Right lobe of liver (tissue), 6 donors: ENCODE measurements at regions not wholly inside any gene's neighbourhood (a gene's known extent, or its start where the extent isn't known, plus 50 kb on each side); places are given as distances from the start of the nearest gene placed in this dataset.

Experiments
- ATAC-seq, 4 donors: fragments of 200-7000 bp; cut with Tn5 transposase; one replicate each; pipeline ENCODE4 v1.9.1; 2020; ENCODE audit warnings: mild to moderate bottlenecking in 4 of 4, moderate library complexity in 4 of 4
- DNase-seq, 3 donors: peaks; one replicate each; pipeline ENCODE4 v3.0.0-alpha.2; 2020
- H3K27ac ChIP-seq, 3 donors: fragments of 200-600 bp; one replicate each; pipeline ENCODE4 v1.8.0; 2022
- H3K27me3 ChIP-seq, 2 donors: fragments of 200-600 bp; one replicate each; pipeline ENCODE4 v1.8.0; 2022
- H3K36me3 ChIP-seq, 4 donors: fragments of 200-600 bp; sonication (generic) in 1 of 4; one replicate each; pipeline versions ENCODE4 v1.5.1 to v1.8.0; 2017 to 2022; ENCODE audit warnings: control low read depth in 1 of 4
- H3K4me1 ChIP-seq, 4 donors: fragments of 200-600 bp; sonication (generic) in 1 of 4; one replicate each; pipeline versions ENCODE4 v1.5.1 to v1.8.0; 2017 to 2022; ENCODE audit warnings: control low read depth in 1 of 4
- H3K4me3 ChIP-seq, 3 donors: fragments of 200-600 bp; one replicate each; pipeline ENCODE4 v1.8.0; 2022
- H3K9me3 ChIP-seq, 4 donors: fragments of 200-600 bp; sonication (generic) in 1 of 4; one replicate each; pipeline versions ENCODE4 v1.5.1 to v1.8.0; 2017 to 2022; ENCODE audit warnings: control low read depth in 1 of 4
- CTCF ChIP-seq, 4 donors: fragments of 200-600 bp in 3 of 4; fragments of 450-650 bp in 1 of 4; IDR thresholded peaks; one replicate each; pipeline versions ENCODE4 v1.5.1 to v1.8.0; 2016 to 2022; ENCODE audit warnings: antibody characterized with exemption in 4 of 4, mild to moderate bottlenecking in 2 of 4
- POLR2A ChIP-seq: fragments of 450-650 bp; IDR thresholded peaks from one replicate; pipeline ENCODE4 v1.6.1; 2017; ENCODE audit warnings: antibody characterized with exemption, mild to moderate bottlenecking
- WGBS: methylation state at CpG from one replicate; pipeline ENCODE4 v1.1.6; 2018; ENCODE audit warnings: low coverage, low lambda C conversion rate; ENCODE audit not compliant: insufficient coverage; ENCODE audit errors: missing lambda C conversion rate; 5-methylcytosine and 5-hydroxymethylcytosine counted together
- intact Hi-C, 2 donors: fragments of 100-400 bp; cut with DNase I; formaldehyde crosslinking; loops; one replicate each; pipeline versions ENCODE4 v1.11.2 to v1.14.1; 2022
- donor health status: DM: no; HTN: yes; CAD: no.
- donor health status: DM: no; HTN: no; CAD: no.
- donor health status: DM: no; HTN: no; CAD: no.
- donor health status: DM: no; HTN: yes; CAD: no.
- donor health status: DM: no; HTN: yes; CAD: no.

GRCh38 chr2:236974752-236975151, 110.9 kb upstream of the COPS8 start:
- H3K27me3 ChIP-seq, result no peaks in the 10 kb centered on the region
- no peaks in the 10 kb centered on the region for H3K36me3 ChIP-seq
- ATAC-seq (no peak), DNase-seq (no peak)
- no peaks in the 10 kb centered on the region for H3K9me3 ChIP-seq
- WGBS, result 79% methylated on average over 7 of the region's 8 CpGs
- H3K27ac ChIP-seq, result no peak overlapping the region
- intact Hi-C loops, result no loop called here
- H3K4me3 ChIP-seq, result no peak overlapping the region
- TF ChIP-seq CTCF (IDR thresholded peaks at IDR 0.05), result no peak
- no peak for TF ChIP-seq POLR2A
- H3K4me1 ChIP-seq, result no peaks in the 10 kb centered on the region

GRCh38 chr2:236975766-236976165, 109.9 kb upstream of the COPS8 start:
- DNase-seq, result no peak
- intact Hi-C loops, result no loop called here
- 88% methylated on average over 5 of the region's 5 CpGs for WGBS
- TF ChIP-seq POLR2A (no peak), CTCF (IDR thresholded peaks at IDR 0.05) (no peak)
- ATAC-seq, result no peak
- no peaks in the 10 kb centered on the region for H3K9me3 ChIP-seq
- no peaks in the 10 kb centered on the region for H3K36me3 ChIP-seq
- H3K27ac ChIP-seq, result no peak overlapping the region
- no peak overlapping the region for H3K4me3 ChIP-seq
- H3K27me3 ChIP-seq, result no peaks in the 10 kb centered on the region
- H3K4me1 ChIP-seq, result no peaks in the 10 kb centered on the region

GRCh38 chr2:236976266-236977062, 109.2 kb upstream of the COPS8 start:
- WGBS, result 50% methylated on average over 6 of the region's 8 CpGs
- intact Hi-C loops, result no loop called here
- TF ChIP-seq POLR2A (no peak), CTCF (IDR thresholded peaks at IDR 0.05) (no peak)
- no peaks in the 10 kb centered on the region for H3K27me3 ChIP-seq
- no peaks in the 10 kb centered on the region for H3K4me1 ChIP-seq
- H3K27ac ChIP-seq, result no peak overlapping the region
- H3K36me3 ChIP-seq, result no peaks in the 10 kb centered on the region
- H3K9me3 ChIP-seq, result no peaks in the 10 kb centered on the region
- H3K4me3 ChIP-seq, result no peak overlapping the region
- DNase-seq (no peak), ATAC-seq (peak in 2 of 4 donors; percentile 12 to 15)

GRCh38 chr2:236977063-236977851, 108.4 kb upstream of the COPS8 start:
- 90% methylated on average over 10 of the region's 11 CpGs for WGBS
- H3K27ac ChIP-seq, result no peak overlapping the region
- intact Hi-C loops, result no loop called here
- no peak for TF ChIP-seq CTCF (IDR thresholded peaks at IDR 0.05)
- TF ChIP-seq POLR2A, result no peak
- H3K27me3 ChIP-seq, result no peaks in the 10 kb centered on the region
- H3K9me3 ChIP-seq, result no peaks in the 10 kb centered on the region
- H3K36me3 ChIP-seq, result no peaks in the 10 kb centered on the region
- H3K4me1 ChIP-seq, result no peaks in the 10 kb centered on the region
- no peak for DNase-seq
- no peak for ATAC-seq
- H3K4me3 ChIP-seq, result no peak overlapping the region
